HEK293 (cell line): ENCODE measurements at regions not wholly inside any gene's neighbourhood (a gene's known extent, or its start where the extent isn't known, plus 50 kb on each side); places are given as distances from the start of the nearest gene placed in this dataset.

Experiments
- CTCF ChIP-seq: fragments of 450-650 bp; formaldehyde crosslinking; IDR thresholded peaks from 2 replicates; pipeline ENCODE4 v1.5.1; 2016; ENCODE audit warnings: missing biosample characterization, missing genetic modification characterization
- GLI4 ChIP-seq: fragments of 450-650 bp; formaldehyde crosslinking; IDR thresholded peaks from 2 replicates; pipeline ENCODE4 v1.5.1; 2016; ENCODE audit warnings: missing biosample characterization, missing genetic modification characterization
- GLIS2 ChIP-seq: fragments of 450-650 bp; formaldehyde crosslinking; IDR thresholded peaks from 2 replicates; pipeline ENCODE4 v1.5.1; 2016; ENCODE audit warnings: missing biosample characterization, missing genetic modification characterization
- HOXA7 ChIP-seq: sonication (generic); formaldehyde crosslinking; IDR thresholded peaks from 2 replicates; pipeline ENCODE4 v1.8.1; 2022; ENCODE audit warnings: missing genetic modification reagents, borderline replicate concordance
- YY1 ChIP-seq: fragments of 450-650 bp; formaldehyde crosslinking; IDR thresholded peaks from 2 replicates; pipeline ENCODE4 v1.5.1; 2018; ENCODE audit warnings: missing biosample characterization, missing genetic modification characterization
- ZIC2 ChIP-seq: fragments of 450-650 bp; formaldehyde crosslinking; IDR thresholded peaks from 2 replicates; pipeline ENCODE4 v1.5.1; 2016; ENCODE audit warnings: missing biosample characterization, missing genetic modification characterization
- ZNF2 ChIP-seq: fragments of 450-650 bp; formaldehyde crosslinking; IDR thresholded peaks from 2 replicates; pipeline ENCODE4 v1.5.1; 2016; ENCODE audit warnings: missing biosample characterization, missing genetic modification characterization
- ZNF211 ChIP-seq: fragments of 450-650 bp; formaldehyde crosslinking; IDR thresholded peaks from 2 replicates; pipeline ENCODE4 v1.5.1; 2016; ENCODE audit warnings: low read depth, missing biosample characterization, missing genetic modification characterization

GRCh38 chr17:71769850-71770249 is 351.0 kb upstream of the SOX9 start:
- TF ChIP-seq ZNF2 (tag by site-specific recombination) (no peak), CTCF (tag by site-specific recombination) (no peak), GLIS2 (tag by site-specific recombination) (no peak), ZIC2 (tag by site-specific recombination) (no peak), HOXA7 (CRISPR knock-in tag) (no peak), GLI4 (no peak), ZNF211 (tag by site-specific recombination) (no peak), YY1 (tag by site-specific recombination) (no peak)
